SJSA1 (cell line): ENCODE measurements at regions not wholly inside any gene's neighbourhood (a gene's known extent, or its start where the extent isn't known, plus 50 kb on each side); places are given as distances from the start of the nearest gene placed in this dataset.
"Not testable (repeated sequence)": the region's sequence is repeated elsewhere in the genome, so short reads cannot be mapped to it uniquely, and the experiment has no call there.

ENCODE experiments used
- DNase-seq, 2 experiments: peaks; one replicate each; pipeline ENCODE4 v3.0.0-alpha.2; 2015 to 2020; ENCODE audit warnings: low spot score in 2 of 2, low read depth in 1 of 2
- H3K27ac ChIP-seq: fragments of 250-450 bp; sonication (Bioruptor Pico); 2 replicates; pipeline ENCODE4 v1.5.1; 2020; ENCODE audit warnings: mild to moderate bottlenecking, moderate library complexity
- H3K27me3 ChIP-seq: fragments of 250-450 bp; sonication (Bioruptor Pico); replicated peaks from 2 replicates; pipeline ENCODE4 v1.5.1; 2020; ENCODE audit warnings: mild to moderate bottlenecking, moderate library complexity
- H3K36me3 ChIP-seq: fragments of 250-450 bp; sonication (Bioruptor Pico); 2 replicates; pipeline ENCODE4 v1.5.1; 2020; ENCODE audit warnings: mild to moderate bottlenecking
- H3K4me1 ChIP-seq: fragments of 250-450 bp; sonication (Bioruptor Pico); replicated peaks from 2 replicates; pipeline ENCODE4 v1.6.1; 2021; ENCODE audit warnings: mild to moderate bottlenecking
- H3K4me3 ChIP-seq: fragments of 250-450 bp; sonication (Bioruptor Pico); 2 replicates; pipeline ENCODE4 v1.5.1; 2020; ENCODE audit warnings: mild to moderate bottlenecking
- H3K9me3 ChIP-seq: fragments of 250-450 bp; sonication (Bioruptor Pico); replicated peaks from 2 replicates; pipeline ENCODE4 v1.5.1; 2020; ENCODE audit warnings: mild to moderate bottlenecking

- Histone ChIP-seq H3K27me3 (no peaks in the 10 kb centered on the region; the same call in 1 of the 2 replicates), H3K27ac (no peak overlapping the region), H3K9me3 (no peaks in the 10 kb centered on the region), H3K4me3 (no peak overlapping the region), H3K4me1 (no peaks in the 10 kb centered on the region), H3K36me3 (no peaks in the 10 kb centered on the region)
- DNase-seq, result no peak
These were observed 89.7 kb upstream of the CCL1 start for GRCh38 chr17:34452769-34453168.

- no peak overlapping the region for H3K4me3 ChIP-seq
- H3K36me3 ChIP-seq, result no peaks in the 10 kb centered on the region
- H3K27me3 ChIP-seq, result no peaks in the 10 kb centered on the region; the same call in 1 of the 2 replicates
- no peak for DNase-seq
- no peaks in the 10 kb centered on the region for H3K4me1 ChIP-seq
- no peak overlapping the region for H3K27ac ChIP-seq
- no peaks in the 10 kb centered on the region for H3K9me3 ChIP-seq
These were observed 88.3 kb upstream of the CCL1 start for GRCh38 chr17:34451313-34451712.

GRCh38 chr17:34447406-34447805, 84.4 kb upstream of the CCL1 start:
- Histone ChIP-seq H3K36me3 (no peaks in the 10 kb centered on the region), H3K4me3 (no peak overlapping the region), H3K4me1 (no peaks in the 10 kb centered on the region), H3K27ac (no peak overlapping the region), H3K9me3 (no peaks in the 10 kb centered on the region), H3K27me3 (peaks cover 7% of the 10 kb centered on the region)
- no peak for DNase-seq

- Histone ChIP-seq H3K4me3 (no peak overlapping the region), H3K9me3 (no peaks in the 10 kb centered on the region), H3K27ac (no peak overlapping the region), H3K4me1 (no peaks in the 10 kb centered on the region), H3K27me3 (peaks cover 12% of the 10 kb centered on the region), H3K36me3 (no peaks in the 10 kb centered on the region)
- no peak for DNase-seq
These were observed 82.1 kb upstream of the CCL1 start for GRCh38 chr17:34445101-34445500.

- no peaks in the 10 kb centered on the region for H3K4me1 ChIP-seq
- H3K36me3 ChIP-seq, result no peaks in the 10 kb centered on the region
- peaks cover 12% of the 10 kb centered on the region for H3K27me3 ChIP-seq
- no peak overlapping the region for H3K4me3 ChIP-seq
- no peak overlapping the region for H3K27ac ChIP-seq
- DNase-seq, result no peak
- H3K9me3 ChIP-seq, result no peaks in the 10 kb centered on the region
These were observed 80.8 kb upstream of the CCL1 start for GRCh38 chr17:34443619-34444469.

GRCh38 chr17:34442387-34443111, 79.5 kb upstream of the CCL1 start:
- H3K4me1 ChIP-seq, result no peaks in the 10 kb centered on the region
- no peaks in the 10 kb centered on the region for H3K9me3 ChIP-seq
- DNase-seq, result no peak
- peaks cover 12% of the 10 kb centered on the region for H3K27me3 ChIP-seq
- no peaks in the 10 kb centered on the region for H3K36me3 ChIP-seq
- no peak overlapping the region for H3K4me3 ChIP-seq
- no peak overlapping the region for H3K27ac ChIP-seq

- Histone ChIP-seq H3K4me1 (no peaks in the 10 kb centered on the region), H3K27me3 (peaks cover 7% of the 10 kb centered on the region; the same call in 1 of the 2 replicates), H3K9me3 (no peaks in the 10 kb centered on the region), H3K27ac (no peak overlapping the region), H3K36me3 (no peaks in the 10 kb centered on the region), H3K4me3 (no peak overlapping the region)
- DNase-seq, result no peak
These were observed 74.2 kb upstream of the CCL1 start for GRCh38 chr17:34437188-34437587.

- Histone ChIP-seq H3K4me3 (no peak overlapping the region), H3K36me3 (no peaks in the 10 kb centered on the region), H3K27me3 (peaks cover 3% of the 10 kb centered on the region; the same call in 1 of the 2 replicates), H3K4me1 (no peaks in the 10 kb centered on the region), H3K27ac (no peak overlapping the region), H3K9me3 (no peaks in the 10 kb centered on the region)
- DNase-seq, result no peak
These were observed 73.6 kb upstream of the CCL1 start for GRCh38 chr17:34436607-34437006.

GRCh38 chr17:34435182-34435928, 72.3 kb upstream of the CCL1 start:
- H3K4me3 ChIP-seq, result no peak overlapping the region
- no peaks in the 10 kb centered on the region for H3K4me1 ChIP-seq
- H3K27ac ChIP-seq, result no peak overlapping the region
- peaks cover 3% of the 10 kb centered on the region; the same call in 1 of the 2 replicates for H3K27me3 ChIP-seq
- H3K36me3 ChIP-seq, result no peaks in the 10 kb centered on the region
- no peaks in the 10 kb centered on the region for H3K9me3 ChIP-seq
- no peak for DNase-seq

GRCh38 chr17:34434052-34434451, 71.0 kb upstream of the CCL1 start:
- no peaks in the 10 kb centered on the region for H3K36me3 ChIP-seq
- H3K4me3 ChIP-seq, result no peak overlapping the region
- H3K4me1 ChIP-seq, result no peaks in the 10 kb centered on the region
- H3K9me3 ChIP-seq, result no peaks in the 10 kb centered on the region
- no peak overlapping the region for H3K27ac ChIP-seq
- H3K27me3 ChIP-seq, result peaks cover 7% of the 10 kb centered on the region; the same call in 1 of the 2 replicates
- no peak for DNase-seq

GRCh38 chr17:34424814-34425491, 61.9 kb upstream of the CCL1 start:
- Histone ChIP-seq H3K4me1 (no peaks in the 10 kb centered on the region), H3K27ac (no peak overlapping the region), H3K9me3 (no peaks in the 10 kb centered on the region), H3K4me3 (no peak overlapping the region), H3K27me3 (peaks cover 28% of the 10 kb centered on the region), H3K36me3 (no peaks in the 10 kb centered on the region)
- DNase-seq, result no peak

- no peaks in the 10 kb centered on the region for H3K36me3 ChIP-seq
- no peaks in the 10 kb centered on the region for H3K9me3 ChIP-seq
- no peak for DNase-seq
- H3K27me3 ChIP-seq, result peaks cover 25% of the 10 kb centered on the region
- H3K4me1 ChIP-seq, result no peaks in the 10 kb centered on the region
- H3K27ac ChIP-seq, result no peak overlapping the region
- H3K4me3 ChIP-seq, result no peak overlapping the region
These were observed 61.2 kb upstream of the CCL1 start for GRCh38 chr17:34423978-34424813.

GRCh38 chr17:34423315-34423714, 60.3 kb upstream of the CCL1 start:
- not testable (repeated sequence) for DNase-seq, H3K4me3 ChIP-seq, H3K4me1 ChIP-seq, H3K27ac ChIP-seq, H3K36me3 ChIP-seq, H3K9me3 ChIP-seq
- H3K27me3 ChIP-seq, result peaks cover 24% of the 10 kb centered on the region
